DMS 273 (cell line): ENCODE measurements at regions not wholly inside any gene's neighbourhood (a gene's known extent, or its start where the extent isn't known, plus 50 kb on each side); places are given as distances from the start of the nearest gene placed in this dataset.

Experiments used
- DNase-seq: peaks from one replicate; lab custom pipeline; 2025; ENCODE audit not compliant: unreplicated experiment; lab: John Stamatoyannopoulos, UW

- no peak for DNase-seq
Measured at GRCh38 chr1:188359315-188359714, 1530.6 kb downstream of the PLA2G4A start.

DNA sequence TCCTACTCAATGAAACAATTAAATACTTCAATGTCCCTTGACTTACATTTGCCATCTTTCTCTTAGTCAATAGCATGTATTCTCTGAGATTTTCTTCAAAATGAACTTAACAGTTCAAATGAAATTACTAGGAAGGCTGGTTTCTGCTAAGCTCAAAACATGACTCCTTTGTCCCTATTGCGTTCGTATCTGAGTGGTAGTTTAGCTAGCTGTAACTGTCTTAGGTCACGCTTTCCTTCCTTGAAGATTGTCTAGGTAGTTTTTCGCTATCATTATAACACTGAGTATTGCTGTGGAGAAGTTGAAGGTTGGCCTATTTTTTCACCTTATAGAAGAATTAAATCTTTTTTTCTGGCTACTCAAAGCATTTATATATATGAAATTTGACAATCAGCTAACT, 1535.2 kb downstream of the PLA2G4A start:
- no peak for DNase-seq

DNA sequence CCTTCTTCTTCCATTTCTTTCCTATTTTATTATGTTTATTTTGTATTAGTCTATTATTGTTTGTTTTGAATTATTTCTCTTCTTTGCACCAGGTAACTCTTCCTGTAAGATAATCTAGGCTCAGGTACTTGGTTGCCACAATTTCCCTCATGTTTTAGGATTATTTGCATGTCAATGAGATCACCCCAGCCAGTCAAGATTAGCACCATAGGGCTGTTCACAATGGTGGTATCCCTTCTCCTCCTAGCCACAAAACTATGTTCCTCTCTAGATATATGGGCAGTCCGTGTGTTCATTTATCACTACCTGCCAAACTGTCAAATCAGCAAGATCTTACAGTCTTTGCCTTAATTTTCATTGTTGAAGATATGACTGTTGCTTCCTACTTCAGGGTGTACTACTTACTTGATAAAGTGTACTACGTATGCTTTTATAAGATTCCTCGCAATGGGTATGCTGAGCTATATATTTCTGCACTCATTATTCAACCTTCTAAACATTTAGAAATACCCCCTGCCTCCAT, 1536.2 kb downstream of the PLA2G4A start:
- no peak for DNase-seq

DNA sequence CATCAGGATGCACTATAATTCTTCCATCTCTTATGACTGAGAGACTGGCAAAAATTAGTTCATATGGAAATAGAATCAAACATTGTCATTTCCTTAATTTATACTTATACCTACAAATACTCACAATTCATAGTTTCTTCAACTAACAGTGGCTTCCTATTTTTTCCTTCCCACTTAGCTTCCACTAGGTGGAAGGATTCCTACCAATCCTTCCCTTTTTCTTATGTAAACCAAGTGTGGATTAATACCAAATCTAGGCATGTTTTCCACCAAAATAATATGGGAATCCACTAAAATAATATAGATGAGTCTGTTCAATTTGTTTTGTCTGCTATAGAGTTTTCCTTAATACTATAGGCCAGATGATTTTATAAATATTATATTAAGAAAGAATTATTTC, 1537.1 kb downstream of the PLA2G4A start:
- no peak for DNase-seq

GRCh38 chr1:188367661-188368060, 1538.9 kb downstream of the PLA2G4A start:
- no peak for DNase-seq

DNA sequence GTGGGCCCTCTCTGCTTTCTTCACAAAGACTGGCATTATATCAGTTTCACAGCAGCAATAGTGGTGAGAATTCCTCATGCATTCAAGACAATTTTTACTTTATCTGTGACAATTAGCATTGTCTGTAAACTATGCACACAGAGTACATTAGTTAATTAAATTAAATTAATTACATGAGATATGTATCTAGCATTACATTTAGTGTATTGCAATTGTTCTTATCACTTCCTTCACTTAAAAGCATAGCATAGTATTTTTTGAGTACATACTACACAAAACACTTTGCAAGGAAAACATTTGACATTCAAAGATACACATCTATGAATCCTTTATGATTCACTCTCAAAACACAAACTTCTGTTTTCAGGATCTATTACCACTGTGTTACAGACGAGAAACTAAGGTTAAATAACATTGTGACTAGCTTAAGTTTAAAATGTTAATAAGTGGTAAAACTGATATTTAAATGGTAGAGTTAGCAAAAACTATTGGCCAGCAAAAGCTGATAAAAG, 1542.6 kb downstream of the PLA2G4A start:
- DNase-seq: no peak

DNA sequence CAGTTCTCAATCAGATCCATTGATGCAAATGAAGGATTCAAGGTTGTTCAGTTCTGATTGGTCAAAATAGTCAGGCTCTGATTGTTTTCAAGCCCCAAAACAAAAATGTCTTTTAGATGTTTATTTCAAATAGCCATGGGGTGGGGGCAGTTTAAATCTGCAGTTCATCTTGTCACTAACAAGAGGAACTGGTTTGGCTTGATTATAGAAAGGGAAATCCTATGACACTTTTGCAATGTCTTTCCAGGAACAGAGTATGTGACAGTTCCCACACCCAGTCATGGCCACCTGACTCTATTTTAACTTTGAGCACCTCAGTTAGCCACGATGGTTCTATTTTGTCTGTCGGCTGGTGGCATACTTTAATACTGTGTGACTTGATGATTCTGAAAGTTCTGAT, 1544.1 kb downstream of the PLA2G4A start:
- DNase-seq: no peak

DNA sequence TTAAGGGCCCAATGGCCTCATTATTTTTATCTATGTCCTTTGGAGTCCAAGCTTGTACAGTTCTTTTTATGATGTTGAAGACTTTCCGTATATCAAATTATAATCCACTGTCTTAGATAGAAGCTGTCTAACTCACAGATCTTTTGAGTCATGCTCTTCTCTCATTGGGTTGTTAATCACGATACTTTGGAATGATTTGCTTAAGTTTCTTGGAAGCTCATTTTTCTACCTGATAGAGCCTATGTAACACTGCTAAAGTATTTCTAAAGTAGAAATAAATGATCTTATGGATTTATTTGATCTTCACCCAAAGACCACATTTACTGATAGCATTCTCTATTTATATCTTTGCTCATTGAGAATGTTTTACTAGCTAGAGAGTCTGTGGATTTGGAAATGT, 1554.1 kb downstream of the PLA2G4A start:
- DNase-seq: no peak

- no peak for DNase-seq
Measured at GRCh38 chr1:188386161-188386560, 1557.4 kb downstream of the PLA2G4A start.

- no peak for DNase-seq
Measured at GRCh38 chr1:188386666-188387065, 1557.9 kb downstream of the PLA2G4A start.

- DNase-seq: no peak
Measured at GRCh38 chr1:188394677-188395076, 1565.9 kb downstream of the PLA2G4A start.

- no peak for DNase-seq
Measured at GRCh38 chr1:188397521-188397920, 1568.8 kb downstream of the PLA2G4A start.

DNA sequence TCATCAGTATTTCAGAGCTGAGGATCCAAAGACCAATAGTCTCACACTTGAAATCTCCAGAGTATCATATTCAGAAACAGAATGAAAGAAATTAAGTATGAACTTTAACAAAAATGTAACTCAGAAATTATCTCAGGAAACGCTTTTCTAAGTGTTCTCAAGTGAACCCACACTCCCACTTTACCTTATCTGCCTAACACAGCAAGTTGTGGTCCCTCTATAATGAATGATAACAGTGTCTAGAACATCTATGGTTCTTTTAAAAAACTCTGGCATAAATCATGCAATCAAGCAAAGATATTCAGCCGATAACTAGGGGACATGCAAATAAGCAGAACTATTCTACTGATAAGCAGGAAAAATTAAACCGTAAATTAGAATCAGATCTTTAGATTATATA, 1574.2 kb downstream of the PLA2G4A start:
- DNase-seq: no peak

GRCh38 chr1:188406636-188407035, 1577.9 kb downstream of the PLA2G4A start:
- no peak for DNase-seq

DNA sequence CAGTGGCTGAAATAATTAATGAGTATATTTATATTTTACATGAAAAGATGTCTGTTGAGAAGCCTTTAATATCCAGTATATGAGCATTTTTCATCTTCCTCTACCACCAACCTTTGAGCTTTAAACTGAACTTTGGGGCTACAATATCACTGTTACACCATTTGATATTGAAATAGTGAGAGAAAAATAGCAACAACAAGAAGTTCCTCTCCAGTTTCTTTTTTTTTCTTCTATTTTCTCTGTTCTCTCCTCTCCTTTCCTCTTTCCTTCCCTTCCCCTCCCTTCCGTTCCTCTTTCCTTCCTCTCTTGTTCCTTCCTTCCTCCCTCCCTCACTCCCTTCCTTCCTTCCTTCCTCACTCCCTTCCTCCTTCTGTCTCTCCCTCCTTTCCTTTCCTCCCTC, 1591.4 kb downstream of the PLA2G4A start:
- no peak for DNase-seq

DNA sequence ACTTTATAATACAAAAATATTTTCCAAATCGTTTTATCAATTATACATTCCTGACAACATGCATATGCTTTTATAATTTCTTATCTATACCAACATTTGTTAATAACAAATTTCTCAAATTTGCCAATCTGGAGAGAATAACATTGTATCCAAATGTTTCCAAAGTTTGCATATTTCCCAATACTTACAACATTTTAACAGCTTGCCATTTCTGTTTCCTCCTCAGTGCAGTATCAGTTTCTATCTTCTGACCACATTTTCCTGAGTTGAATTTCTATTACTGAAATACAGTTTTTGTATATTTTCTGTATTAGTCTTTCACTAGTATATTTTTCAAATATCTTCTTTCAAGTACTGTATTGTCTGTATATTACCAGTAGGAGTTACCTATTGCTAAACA, 1594.3 kb downstream of the PLA2G4A start:
- no peak for DNase-seq

- no peak for DNase-seq
Measured at GRCh38 chr1:188424176-188424575, 1595.4 kb downstream of the PLA2G4A start.

- DNase-seq: no peak
Measured at GRCh38 chr1:188425687-188426086, 1596.9 kb downstream of the PLA2G4A start.

DNA sequence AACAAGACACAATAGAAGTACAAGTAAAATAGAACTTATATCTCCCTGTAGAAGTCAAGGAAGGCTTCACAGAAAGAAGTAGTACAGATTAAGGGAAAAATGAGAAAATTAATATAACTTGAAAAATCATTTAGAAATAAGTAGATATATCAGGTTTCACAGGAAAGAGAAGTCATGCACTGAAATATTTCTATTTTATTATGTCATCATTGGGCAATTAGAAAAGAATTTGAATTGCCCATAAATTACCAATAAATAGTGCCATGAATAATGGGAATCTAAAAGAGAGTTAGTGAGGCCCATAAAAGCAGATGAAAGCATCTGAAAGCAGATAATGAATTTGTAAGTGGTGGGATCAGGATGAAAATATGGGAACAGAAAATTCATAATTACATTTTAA, 1597.8 kb downstream of the PLA2G4A start:
- no peak for DNase-seq

- DNase-seq: no peak
Measured at GRCh38 chr1:188427642-188428041, 1598.9 kb downstream of the PLA2G4A start.

- DNase-seq: no peak
Measured at GRCh38 chr1:188429386-188429785, 1600.6 kb downstream of the PLA2G4A start.

GRCh38 chr1:188432427-188432826, 1603.7 kb downstream of the PLA2G4A start:
- no peak for DNase-seq

DNA sequence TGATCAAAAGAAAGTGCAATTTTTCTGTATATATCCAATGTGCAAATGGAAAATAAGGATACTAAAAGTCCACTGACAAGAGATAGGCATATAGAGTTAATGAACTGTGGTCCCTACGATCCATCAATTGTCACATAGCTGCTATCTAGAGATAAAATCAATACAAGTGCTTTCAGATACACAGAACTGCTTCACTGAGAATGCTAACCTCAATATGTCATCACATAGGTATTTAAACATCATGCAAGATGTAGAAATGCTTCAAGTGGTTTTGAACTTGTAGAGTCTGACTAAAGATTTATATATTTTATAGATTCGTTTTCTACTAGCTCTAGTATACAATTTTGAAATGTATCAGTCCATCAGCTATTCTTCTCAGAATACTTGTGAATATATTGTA, 1604.7 kb downstream of the PLA2G4A start:
- DNase-seq: no peak

- DNase-seq: no peak
Measured at GRCh38 chr1:188444526-188444925, 1615.8 kb downstream of the PLA2G4A start.
